ENCODE measurements at regions not wholly inside any gene's neighbourhood (a gene's known extent, or its start where the extent isn't known, plus 50 kb on each side); places are given as distances from the start of the nearest gene placed in this dataset.

DNA sequence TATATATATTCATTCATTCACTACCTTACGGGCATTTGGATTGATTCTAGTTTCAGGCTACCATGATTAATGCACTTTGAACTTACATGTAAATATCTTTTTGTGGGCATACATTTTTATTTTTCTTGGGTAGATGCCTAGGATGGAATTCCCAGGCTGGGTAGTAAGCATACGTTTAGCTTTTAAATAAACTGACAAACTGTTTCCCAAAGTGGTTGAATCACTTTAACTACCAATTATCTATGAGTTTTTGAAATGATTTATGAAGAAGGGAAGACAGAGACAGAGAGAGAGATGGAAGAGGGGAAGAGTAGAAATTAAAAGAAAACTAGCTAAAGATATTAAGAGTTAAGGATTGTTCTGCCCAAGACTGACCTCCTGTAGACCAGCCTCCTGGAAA is 612.6 kb downstream of the PSAT1 start:
- TF ChIP-seq, protein P1, sequence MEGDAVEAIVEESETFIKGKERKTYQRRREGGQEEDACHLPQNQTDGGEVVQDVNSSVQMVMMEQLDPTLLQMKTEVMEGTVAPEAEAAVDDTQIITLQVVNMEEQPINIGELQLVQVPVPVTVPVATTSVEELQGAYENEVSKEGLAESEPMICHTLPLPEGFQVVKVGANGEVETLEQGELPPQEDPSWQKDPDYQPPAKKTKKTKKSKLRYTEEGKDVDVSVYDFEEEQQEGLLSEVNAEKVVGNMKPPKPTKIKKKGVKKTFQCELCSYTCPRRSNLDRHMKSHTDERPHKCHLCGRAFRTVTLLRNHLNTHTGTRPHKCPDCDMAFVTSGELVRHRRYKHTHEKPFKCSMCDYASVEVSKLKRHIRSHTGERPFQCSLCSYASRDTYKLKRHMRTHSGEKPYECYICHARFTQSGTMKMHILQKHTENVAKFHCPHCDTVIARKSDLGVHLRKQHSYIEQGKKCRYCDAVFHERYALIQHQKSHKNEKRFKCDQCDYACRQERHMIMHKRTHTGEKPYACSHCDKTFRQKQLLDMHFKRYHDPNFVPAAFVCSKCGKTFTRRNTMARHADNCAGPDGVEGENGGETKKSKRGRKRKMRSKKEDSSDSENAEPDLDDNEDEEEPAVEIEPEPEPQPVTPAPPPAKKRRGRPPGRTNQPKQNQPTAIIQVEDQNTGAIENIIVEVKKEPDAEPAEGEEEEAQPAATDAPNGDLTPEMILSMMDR (IDR thresholded peaks at IDR 0.05; ENCODE audit: insufficient read depth, low read depth, low read length) = no peak
- TF ChIP-seq EZH2 (IDR thresholded peaks at IDR 0.05; ENCODE audit: insufficient read depth, low read length) = no peak

Data from astrocyte (in vitro differentiated cells and primary cell).